ENCODE measurements at regions not wholly inside any gene's neighbourhood (a gene's known extent, or its start where the extent isn't known, plus 50 kb on each side); places are given as distances from the start of the nearest gene placed in this dataset.

- no peak overlapping the region for H3K4me3 ChIP-seq
- H3K9ac ChIP-seq = no peak overlapping the region
- no peak overlapping the region for H3K27ac Mint-ChIP-seq
- peaks cover 8% of the 10 kb centered on the region for H3K4me1 Mint-ChIP-seq
- H3F3A ChIP-seq (ENCODE audit: low read depth) = no peaks in the 10 kb centered on the region
- H3K27me3 ChIP-seq = no peaks in the 10 kb centered on the region
- no peaks in the 10 kb centered on the region for H3K36me3 Mint-ChIP-seq
- H3K27ac ChIP-seq = no peak overlapping the region
- peaks cover 13% of the 10 kb centered on the region for H3K4me1 ChIP-seq
- H3K27me3 Mint-ChIP-seq (ENCODE audit: insufficient read depth, low read depth) = peaks cover 8% of the 10 kb centered on the region
- H3K9me3 ChIP-seq (ENCODE audit: low read depth) = no peaks in the 10 kb centered on the region
- no peaks in the 10 kb centered on the region for H3K36me3 ChIP-seq
- H3K79me2 ChIP-seq (ENCODE audit: low read depth) = no peaks in the 10 kb centered on the region
- TF ChIP-seq EZH2 (IDR thresholded peaks at IDR 0.05) (no peak), CTCF (IDR thresholded peaks at IDR 0.05) (no peak), EZH2phosphoT487 (IDR thresholded peaks at IDR 0.05) (no peak)
- no peak overlapping the region for H3K4me2 ChIP-seq
- no peaks in the 10 kb centered on the region for H3K9me3 Mint-ChIP-seq
- H3K4me3 Mint-ChIP-seq = no peak overlapping the region
- no peaks in the 10 kb centered on the region for H4K20me1 ChIP-seq (ENCODE audit: low read depth)
- no peak overlapping the region for H2AFZ ChIP-seq (replicated peaks)
- no peak for DNase-seq (ENCODE audit: low spot score)
Measured at GRCh38 chr1:67589519-67590233, 95.3 kb upstream of the GADD45A start.

GRCh38 chr1:67590329-67590728 is 94.7 kb upstream of the GADD45A start:
- no peaks in the 10 kb centered on the region for H4K20me1 ChIP-seq (ENCODE audit: low read depth)
- peak overlapping the region; percentile 76 for H2AFZ ChIP-seq (replicated peaks)
- H3K36me3 Mint-ChIP-seq = no peaks in the 10 kb centered on the region
- H3K9ac ChIP-seq = no peak overlapping the region
- peaks cover 8% of the 10 kb centered on the region for H3K4me1 Mint-ChIP-seq
- H3K27me3 ChIP-seq = no peaks in the 10 kb centered on the region
- H3K4me1 ChIP-seq = peaks cover 13% of the 10 kb centered on the region
- H3K9me3 ChIP-seq (ENCODE audit: low read depth) = no peaks in the 10 kb centered on the region
- TF ChIP-seq EZH2 (IDR thresholded peaks at IDR 0.05) (no peak), EZH2phosphoT487 (IDR thresholded peaks at IDR 0.05) (no peak), CTCF (IDR thresholded peaks at IDR 0.05) (no peak)
- no peak overlapping the region for H3K27ac ChIP-seq
- H3K79me2 ChIP-seq (ENCODE audit: low read depth) = no peaks in the 10 kb centered on the region
- H3K4me3 ChIP-seq = no peak overlapping the region
- H3K4me2 ChIP-seq = no peak overlapping the region
- no peak overlapping the region for H3K27ac Mint-ChIP-seq
- H3K9me3 Mint-ChIP-seq = no peaks in the 10 kb centered on the region
- H3F3A ChIP-seq (ENCODE audit: low read depth) = no peaks in the 10 kb centered on the region
- DNase-seq (ENCODE audit: low spot score) = no peak
- H3K36me3 ChIP-seq = no peaks in the 10 kb centered on the region
- H3K27me3 Mint-ChIP-seq (ENCODE audit: insufficient read depth, low read depth) = peaks cover 4% of the 10 kb centered on the region
- no peak overlapping the region for H3K4me3 Mint-ChIP-seq

GRCh38 chr1:67594764-67595163 is 90.2 kb upstream of the GADD45A start:
- H3K79me2 ChIP-seq (ENCODE audit: low read depth) = no peaks in the 10 kb centered on the region
- H3K9me3 ChIP-seq (ENCODE audit: low read depth) = no peaks in the 10 kb centered on the region
- H3K36me3 Mint-ChIP-seq = no peaks in the 10 kb centered on the region
- H3K9ac ChIP-seq = no peak overlapping the region
- H3K27me3 ChIP-seq = no peaks in the 10 kb centered on the region
- H3F3A ChIP-seq (ENCODE audit: low read depth) = no peaks in the 10 kb centered on the region
- no peak overlapping the region for H3K27ac Mint-ChIP-seq
- H2AFZ ChIP-seq (replicated peaks) = no peak overlapping the region
- TF ChIP-seq CTCF (IDR thresholded peaks at IDR 0.05) = no peak
- no peak for TF ChIP-seq EZH2 (IDR thresholded peaks at IDR 0.05)
- no peak for TF ChIP-seq EZH2phosphoT487 (IDR thresholded peaks at IDR 0.05)
- H3K36me3 ChIP-seq = no peaks in the 10 kb centered on the region
- peaks cover 8% of the 10 kb centered on the region for H3K4me1 Mint-ChIP-seq
- no peaks in the 10 kb centered on the region for H3K9me3 Mint-ChIP-seq
- peaks cover 8% of the 10 kb centered on the region for H3K4me1 ChIP-seq
- no peaks in the 10 kb centered on the region for H4K20me1 ChIP-seq (ENCODE audit: low read depth)
- no peak overlapping the region for H3K4me3 ChIP-seq
- H3K4me2 ChIP-seq = no peak overlapping the region
- H3K27me3 Mint-ChIP-seq (ENCODE audit: insufficient read depth, low read depth) = peaks cover 4% of the 10 kb centered on the region
- no peak overlapping the region for H3K4me3 Mint-ChIP-seq
- no peak overlapping the region for H3K27ac ChIP-seq
- DNase-seq (ENCODE audit: low spot score) = no peak
